SK-N-SH treated with all-trans-retinoic acid at 6 μM for 48 hours (cell line): ENCODE measurements at regions not wholly inside any gene's neighbourhood (a gene's known extent, or its start where the extent isn't known, plus 50 kb on each side); places are given as distances from the start of the nearest gene placed in this dataset.

ENCODE experiments used
- ATAC-seq: fragments of 200-7000 bp; cut with Tn5 transposase; 3 replicates; pipeline ENCODE4 v1.9.1; 2020; ENCODE audit warnings: mild to moderate bottlenecking, moderate library complexity
- ARNTL ChIP-seq: fragments of 450-650 bp; formaldehyde crosslinking; IDR thresholded peaks from 2 replicates; pipeline ENCODE4 v1.5.0; 2020; ENCODE audit warnings: low read depth, mild to moderate bottlenecking, moderate library complexity, borderline replicate concordance
- BACH2 ChIP-seq: fragments of 250-450 bp; sonication (Bioruptor Pico); IDR thresholded peaks from 2 replicates; pipeline ENCODE4 v1.9.0; 2021; ENCODE audit warnings: mild to moderate bottlenecking, borderline replicate concordance
- CSDC2 ChIP-seq: fragments of 250-450 bp; sonication (Bioruptor Pico); IDR thresholded peaks from 2 replicates; pipeline ENCODE4 v1.5.0; 2020; ENCODE audit warnings: mild to moderate bottlenecking, moderate library complexity
- ESRRG ChIP-seq: fragments of 250-450 bp; sonication (Bioruptor Pico); IDR thresholded peaks from 2 replicates; pipeline ENCODE4 v1.6.1; 2021; ENCODE audit warnings: mild to moderate bottlenecking
- GLIS3 ChIP-seq: fragments of 250-450 bp; sonication (Bioruptor Pico); IDR thresholded peaks from 2 replicates; pipeline ENCODE4 v1.5.0; 2020; ENCODE audit warnings: mild to moderate bottlenecking, moderate library complexity
- ISL1 ChIP-seq: fragments of 250-450 bp; sonication (Bioruptor Pico); IDR thresholded peaks from 2 replicates; pipeline ENCODE4 v2.1.2; 2022; ENCODE audit warnings: mild to moderate bottlenecking, moderate library complexity
- OSR1 ChIP-seq: fragments of 250-450 bp; sonication (Bioruptor Pico); IDR thresholded peaks from 2 replicates; pipeline ENCODE4 v1.8.0; 2022; ENCODE audit warnings: moderate library complexity, mild to moderate bottlenecking, inconsistent platforms
- PPARA ChIP-seq: fragments of 250-450 bp; sonication (Bioruptor Pico); IDR thresholded peaks from 2 replicates; pipeline ENCODE4 v1.5.0; 2020; ENCODE audit warnings: mild to moderate bottlenecking, borderline replicate concordance
- RARB ChIP-seq: fragments of 250-450 bp; sonication (Bioruptor Pico); IDR thresholded peaks from 2 replicates; pipeline ENCODE4 v1.8.0; 2021; ENCODE audit warnings: mild to moderate bottlenecking, moderate library complexity
- SNAI2 ChIP-seq: fragments of 250-450 bp; sonication (Bioruptor Pico); IDR thresholded peaks from 2 replicates; pipeline ENCODE4 v1.5.0; 2020; ENCODE audit warnings: mild to moderate bottlenecking, moderate library complexity
- TCF4 ChIP-seq: fragments of 250-450 bp; sonication (Bioruptor Pico); IDR thresholded peaks from 2 replicates; pipeline ENCODE4 v1.8.0; 2021; ENCODE audit warnings: mild to moderate bottlenecking, moderate library complexity, borderline replicate concordance
- TOX ChIP-seq: fragments of 250-450 bp; sonication (Bioruptor Pico); IDR thresholded peaks from 2 replicates; pipeline ENCODE4 v1.8.0; 2021; ENCODE audit warnings: mild to moderate bottlenecking, moderate library complexity, borderline replicate concordance
- ZC3H10 ChIP-seq: fragments of 250-450 bp; sonication (Bioruptor Pico); IDR thresholded peaks from 2 replicates; pipeline ENCODE4 v1.5.1; 2021; ENCODE audit warnings: mild to moderate bottlenecking, moderate library complexity
- ZNF565 ChIP-seq: fragments of 450-650 bp; formaldehyde crosslinking; conservative IDR thresholded peaks from 2 replicates; pipeline ENCODE4 v1.5.0; 2020; ENCODE audit warnings: low read depth, mild to moderate bottlenecking, moderate library complexity
- ZNF70 ChIP-seq: fragments of 450-650 bp; formaldehyde crosslinking; IDR thresholded peaks from 2 replicates; pipeline ENCODE4 v1.5.0; 2020; ENCODE audit warnings: mild to moderate bottlenecking, moderate library complexity
- ZNF8 ChIP-seq: fragments of 450-650 bp; formaldehyde crosslinking; IDR thresholded peaks from 2 replicates; pipeline ENCODE4 v1.5.0; 2020; ENCODE audit warnings: mild to moderate bottlenecking, moderate library complexity
- TF ChIP-seq, protein P1 (sequence below): fragments of 250-450 bp; sonication (Bioruptor Pico); IDR thresholded peaks from 2 replicates; pipeline ENCODE4 v1.8.0; 2020; ENCODE audit warnings: mild to moderate bottlenecking, moderate library complexity, borderline replicate concordance
- TF ChIP-seq, protein P2 (sequence below): fragments of 250-450 bp; sonication (Bioruptor Pico); IDR thresholded peaks from 2 replicates; pipeline ENCODE4 v1.5.1; 2021; ENCODE audit warnings: mild to moderate bottlenecking, moderate library complexity
- TF ChIP-seq, protein P3 (sequence below): fragments of 250-450 bp; sonication (Bioruptor Pico); IDR thresholded peaks from 2 replicates; pipeline ENCODE4 v1.8.0; 2021; ENCODE audit warnings: low read depth, mild to moderate bottlenecking, moderate library complexity, borderline replicate concordance
- TF ChIP-seq, protein P4 (sequence below): fragments of 250-450 bp; sonication (Bioruptor Pico); IDR thresholded peaks from 2 replicates; pipeline ENCODE4 v1.5.1; 2020; ENCODE audit warnings: low read depth, mild to moderate bottlenecking, moderate library complexity

DNA sequence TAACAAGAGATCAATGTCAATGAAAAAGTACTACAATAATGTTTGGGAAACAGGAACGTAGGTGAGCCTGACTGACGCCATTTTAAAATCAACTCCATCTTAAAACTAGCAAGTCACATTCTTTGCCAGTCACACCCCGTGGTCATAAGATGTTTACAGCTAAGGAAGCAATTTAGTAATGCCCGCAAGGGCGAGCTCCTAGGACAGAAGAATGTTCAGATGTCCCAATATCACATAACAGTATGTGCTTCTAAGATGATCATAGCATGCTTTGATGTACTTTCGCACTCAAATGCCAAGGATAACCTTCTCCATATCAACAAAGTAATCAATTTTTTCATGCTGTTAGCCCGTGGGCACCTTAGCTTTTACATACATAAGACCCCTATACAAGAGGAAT is 113.8 kb upstream of the EGFR start (continued):
- TF ChIP-seq, protein P1, sequence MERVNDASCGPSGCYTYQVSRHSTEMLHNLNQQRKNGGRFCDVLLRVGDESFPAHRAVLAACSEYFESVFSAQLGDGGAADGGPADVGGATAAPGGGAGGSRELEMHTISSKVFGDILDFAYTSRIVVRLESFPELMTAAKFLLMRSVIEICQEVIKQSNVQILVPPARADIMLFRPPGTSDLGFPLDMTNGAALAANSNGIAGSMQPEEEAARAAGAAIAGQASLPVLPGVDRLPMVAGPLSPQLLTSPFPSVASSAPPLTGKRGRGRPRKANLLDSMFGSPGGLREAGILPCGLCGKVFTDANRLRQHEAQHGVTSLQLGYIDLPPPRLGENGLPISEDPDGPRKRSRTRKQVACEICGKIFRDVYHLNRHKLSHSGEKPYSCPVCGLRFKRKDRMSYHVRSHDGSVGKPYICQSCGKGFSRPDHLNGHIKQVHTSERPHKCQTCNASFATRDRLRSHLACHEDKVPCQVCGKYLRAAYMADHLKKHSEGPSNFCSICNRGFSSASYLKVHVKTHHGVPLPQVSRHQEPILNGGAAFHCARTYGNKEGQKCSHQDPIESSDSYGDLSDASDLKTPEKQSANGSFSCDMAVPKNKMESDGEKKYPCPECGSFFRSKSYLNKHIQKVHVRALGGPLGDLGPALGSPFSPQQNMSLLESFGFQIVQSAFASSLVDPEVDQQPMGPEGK: no peak
- TF ChIP-seq ISL1 (CRISPR knock-in tag) (no peak), PPARA (CRISPR knock-in tag) (no peak)
- TF ChIP-seq, protein P2, sequence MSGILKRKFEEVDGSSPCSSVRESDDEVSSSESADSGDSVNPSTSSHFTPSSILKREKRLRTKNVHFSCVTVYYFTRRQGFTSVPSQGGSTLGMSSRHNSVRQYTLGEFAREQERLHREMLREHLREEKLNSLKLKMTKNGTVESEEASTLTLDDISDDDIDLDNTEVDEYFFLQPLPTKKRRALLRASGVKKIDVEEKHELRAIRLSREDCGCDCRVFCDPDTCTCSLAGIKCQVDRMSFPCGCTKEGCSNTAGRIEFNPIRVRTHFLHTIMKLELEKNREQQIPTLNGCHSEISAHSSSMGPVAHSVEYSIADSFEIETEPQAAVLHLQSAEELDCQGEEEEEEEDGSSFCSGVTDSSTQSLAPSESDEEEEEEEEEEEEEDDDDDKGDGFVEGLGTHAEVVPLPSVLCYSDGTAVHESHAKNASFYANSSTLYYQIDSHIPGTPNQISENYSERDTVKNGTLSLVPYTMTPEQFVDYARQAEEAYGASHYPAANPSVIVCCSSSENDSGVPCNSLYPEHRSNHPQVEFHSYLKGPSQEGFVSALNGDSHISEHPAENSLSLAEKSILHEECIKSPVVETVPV: no peak

DNA sequence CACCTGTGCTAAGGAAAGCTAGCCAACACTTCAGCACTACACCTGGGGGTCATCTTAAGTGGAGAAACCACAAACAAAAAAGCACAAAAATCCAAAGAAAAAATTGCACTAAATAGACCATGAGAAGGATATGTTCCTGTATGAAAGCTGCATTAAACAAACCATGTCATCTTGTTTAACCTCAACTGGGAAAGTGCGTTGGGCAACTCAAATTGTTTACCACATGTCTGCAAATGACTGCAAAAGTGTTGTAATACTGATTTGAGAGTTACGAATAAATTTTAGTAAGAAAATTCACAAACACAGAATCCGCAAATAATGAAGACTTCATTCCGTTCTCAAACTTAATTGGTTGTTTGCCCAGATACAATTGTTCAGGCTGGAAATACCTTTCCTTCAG is 111.9 kb upstream of the EGFR start:
- no peak for ATAC-seq
- TF ChIP-seq GLIS3 (CRISPR knock-in tag) (no peak), ARNTL (CRISPR knock-in tag) (no peak), ISL1 (CRISPR knock-in tag) (no peak), BACH2 (CRISPR knock-in tag) (no peak), PPARA (CRISPR knock-in tag) (no peak)
- TF ChIP-seq, protein P3, sequence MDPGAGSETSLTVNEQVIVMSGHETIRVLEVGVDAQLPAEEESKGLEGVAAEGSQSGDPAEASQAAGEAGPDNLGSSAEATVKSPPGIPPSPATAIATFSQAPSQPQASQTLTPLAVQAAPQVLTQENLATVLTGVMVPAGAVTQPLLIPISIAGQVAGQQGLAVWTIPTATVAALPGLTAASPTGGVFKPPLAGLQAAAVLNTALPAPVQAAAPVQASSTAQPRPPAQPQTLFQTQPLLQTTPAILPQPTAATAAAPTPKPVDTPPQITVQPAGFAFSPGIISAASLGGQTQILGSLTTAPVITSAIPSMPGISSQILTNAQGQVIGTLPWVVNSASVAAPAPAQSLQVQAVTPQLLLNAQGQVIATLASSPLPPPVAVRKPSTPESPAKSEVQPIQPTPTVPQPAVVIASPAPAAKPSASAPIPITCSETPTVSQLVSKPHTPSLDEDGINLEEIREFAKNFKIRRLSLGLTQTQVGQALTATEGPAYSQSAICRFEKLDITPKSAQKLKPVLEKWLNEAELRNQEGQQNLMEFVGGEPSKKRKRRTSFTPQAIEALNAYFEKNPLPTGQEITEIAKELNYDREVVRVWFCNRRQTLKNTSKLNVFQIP (CRISPR knock-in tag): no peak
- TF ChIP-seq, protein P1: no peak

DNA sequence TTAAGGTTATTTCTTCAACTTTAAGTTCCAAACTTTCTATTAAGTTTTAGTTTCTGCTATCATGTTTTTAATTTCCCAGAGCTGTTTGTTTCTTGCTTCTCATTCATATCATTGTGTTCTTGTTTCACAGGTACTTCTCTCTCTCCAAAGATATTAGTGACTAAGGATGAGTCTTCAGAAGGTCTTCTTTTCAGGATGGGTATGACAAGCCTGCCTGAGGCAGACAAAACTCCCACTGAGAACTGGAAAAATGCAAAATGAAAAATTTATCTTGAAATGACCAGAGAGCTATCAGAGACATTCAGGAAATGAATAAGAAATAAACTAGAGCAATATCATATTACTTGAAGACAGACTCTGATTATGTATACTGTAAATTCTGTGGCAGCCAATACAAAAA is 110.8 kb upstream of the EGFR start:
- ATAC-seq: no peak; the same call in 1 of the 3 replicates
- TF ChIP-seq ESRRG (CRISPR knock-in tag) (no peak), ZNF565 (no peak), CSDC2 (CRISPR knock-in tag) (no peak), SNAI2 (CRISPR knock-in tag) (no peak), ZNF8 (CRISPR knock-in tag) (no peak), OSR1 (CRISPR knock-in tag) (no peak), ZNF70 (CRISPR knock-in tag) (no peak), GLIS3 (CRISPR knock-in tag) (no peak), TOX (CRISPR knock-in tag) (no peak), ISL1 (CRISPR knock-in tag) (no peak), ZC3H10 (no peak), TCF4 (no peak), BACH2 (CRISPR knock-in tag) (no peak), RARB (CRISPR knock-in tag) (no peak)
- TF ChIP-seq, protein P1: no peak
- TF ChIP-seq, protein P4, sequence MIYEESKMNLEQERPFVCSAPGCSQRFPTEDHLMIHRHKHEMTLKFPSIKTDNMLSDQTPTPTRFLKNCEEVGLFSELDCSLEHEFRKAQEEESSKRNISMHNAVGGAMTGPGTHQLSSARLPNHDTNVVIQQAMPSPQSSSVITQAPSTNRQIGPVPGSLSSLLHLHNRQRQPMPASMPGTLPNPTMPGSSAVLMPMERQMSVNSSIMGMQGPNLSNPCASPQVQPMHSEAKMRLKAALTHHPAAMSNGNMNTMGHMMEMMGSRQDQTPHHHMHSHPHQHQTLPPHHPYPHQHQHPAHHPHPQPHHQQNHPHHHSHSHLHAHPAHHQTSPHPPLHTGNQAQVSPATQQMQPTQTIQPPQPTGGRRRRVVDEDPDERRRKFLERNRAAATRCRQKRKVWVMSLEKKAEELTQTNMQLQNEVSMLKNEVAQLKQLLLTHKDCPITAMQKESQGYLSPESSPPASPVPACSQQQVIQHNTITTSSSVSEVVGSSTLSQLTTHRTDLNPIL (CRISPR knock-in tag): no peak
- TF ChIP-seq, protein P3 (CRISPR knock-in tag): no peak
